ENCODE measurements at regions not wholly inside any gene's neighbourhood (a gene's known extent, or its start where the extent isn't known, plus 50 kb on each side); places are given as distances from the start of the nearest gene placed in this dataset.

GRCh38 chr1:214165850-214166374, 115.0 kb upstream of the SMYD2 start:
- Mint-ChIP-seq H3K4me3 (no peak overlapping the region), H3K9me3 (no peaks in the 10 kb centered on the region), H3K36me3 (no peaks in the 10 kb centered on the region), H3K27ac (no peak overlapping the region; the same call in 1 of the 2 replicates), H3K4me1 (peaks cover 7% of the 10 kb centered on the region), H3K27me3 (ENCODE audit: low read depth) (no peaks in the 10 kb centered on the region)
- ATAC-seq (no peak), DNase-seq (ENCODE audit: low spot score) (no peak)
- CTCF ChIA-PET, result no interaction called here
- POLR2A ChIA-PET, result no interaction called here
- TF ChIP-seq, protein P1, sequence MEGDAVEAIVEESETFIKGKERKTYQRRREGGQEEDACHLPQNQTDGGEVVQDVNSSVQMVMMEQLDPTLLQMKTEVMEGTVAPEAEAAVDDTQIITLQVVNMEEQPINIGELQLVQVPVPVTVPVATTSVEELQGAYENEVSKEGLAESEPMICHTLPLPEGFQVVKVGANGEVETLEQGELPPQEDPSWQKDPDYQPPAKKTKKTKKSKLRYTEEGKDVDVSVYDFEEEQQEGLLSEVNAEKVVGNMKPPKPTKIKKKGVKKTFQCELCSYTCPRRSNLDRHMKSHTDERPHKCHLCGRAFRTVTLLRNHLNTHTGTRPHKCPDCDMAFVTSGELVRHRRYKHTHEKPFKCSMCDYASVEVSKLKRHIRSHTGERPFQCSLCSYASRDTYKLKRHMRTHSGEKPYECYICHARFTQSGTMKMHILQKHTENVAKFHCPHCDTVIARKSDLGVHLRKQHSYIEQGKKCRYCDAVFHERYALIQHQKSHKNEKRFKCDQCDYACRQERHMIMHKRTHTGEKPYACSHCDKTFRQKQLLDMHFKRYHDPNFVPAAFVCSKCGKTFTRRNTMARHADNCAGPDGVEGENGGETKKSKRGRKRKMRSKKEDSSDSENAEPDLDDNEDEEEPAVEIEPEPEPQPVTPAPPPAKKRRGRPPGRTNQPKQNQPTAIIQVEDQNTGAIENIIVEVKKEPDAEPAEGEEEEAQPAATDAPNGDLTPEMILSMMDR (IDR thresholded peaks at IDR 0.05), result no peak
- TF ChIP-seq NR2C2 (CRISPR knock-in tag; IDR thresholded peaks at IDR 0.05) (no peak), FOXP4 (CRISPR knock-in tag; IDR thresholded peaks at IDR 0.05) (no peak), ZNF532 (CRISPR knock-in tag; IDR thresholded peaks at IDR 0.05; ENCODE audit: borderline replicate concordance) (no peak), TP53 (CRISPR knock-in tag; IDR thresholded peaks at IDR 0.05) (no peak), NR1H2 (CRISPR knock-in tag; IDR thresholded peaks at IDR 0.05) (no peak)

DNA sequence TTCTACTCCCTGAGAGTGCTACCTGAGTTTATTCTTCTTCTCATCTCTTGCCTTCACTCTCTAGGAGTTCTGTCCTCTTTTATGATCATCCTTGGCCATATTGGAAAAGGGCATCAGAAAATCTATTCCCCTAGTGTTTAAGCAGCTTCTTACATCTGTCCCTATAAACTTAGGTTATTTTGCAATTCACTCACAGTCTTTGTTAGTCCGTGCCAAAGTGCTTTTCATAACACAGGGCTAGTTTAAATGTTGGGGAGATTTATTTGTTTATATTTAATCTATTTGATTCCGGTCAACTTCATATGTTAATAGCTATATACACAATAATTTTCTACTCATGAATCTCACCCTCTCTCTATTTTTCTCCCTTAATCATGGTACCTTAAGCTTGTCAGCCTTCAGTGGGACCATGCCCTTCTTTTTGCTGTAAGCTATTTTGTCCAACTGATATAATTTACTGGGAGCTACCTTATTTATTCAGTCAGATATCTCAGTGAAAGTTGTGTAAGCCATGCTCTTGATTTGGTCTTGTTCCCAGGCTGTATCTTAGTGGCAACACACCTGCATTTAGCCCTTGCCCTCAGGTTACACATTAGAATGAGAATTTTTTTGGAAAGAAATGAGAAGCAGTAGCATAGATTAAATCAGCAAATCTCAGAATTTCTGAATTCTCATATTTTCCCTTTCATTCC, 106.3 kb upstream of the SMYD2 start:
- ChIA-PET POLR2A (no interaction called here), CTCF (no interaction called here)
- H3K36me3 Mint-ChIP-seq, result no peaks in the 10 kb centered on the region
- H3K27me3 Mint-ChIP-seq (ENCODE audit: low read depth), result no peaks in the 10 kb centered on the region
- DNase-seq (ENCODE audit: low spot score), result no peak
- no peak overlapping the region for H3K4me3 Mint-ChIP-seq
- H3K4me1 Mint-ChIP-seq, result peaks cover 3% of the 10 kb centered on the region; the same call in 1 of the 2 replicates
- TF ChIP-seq, protein P2, sequence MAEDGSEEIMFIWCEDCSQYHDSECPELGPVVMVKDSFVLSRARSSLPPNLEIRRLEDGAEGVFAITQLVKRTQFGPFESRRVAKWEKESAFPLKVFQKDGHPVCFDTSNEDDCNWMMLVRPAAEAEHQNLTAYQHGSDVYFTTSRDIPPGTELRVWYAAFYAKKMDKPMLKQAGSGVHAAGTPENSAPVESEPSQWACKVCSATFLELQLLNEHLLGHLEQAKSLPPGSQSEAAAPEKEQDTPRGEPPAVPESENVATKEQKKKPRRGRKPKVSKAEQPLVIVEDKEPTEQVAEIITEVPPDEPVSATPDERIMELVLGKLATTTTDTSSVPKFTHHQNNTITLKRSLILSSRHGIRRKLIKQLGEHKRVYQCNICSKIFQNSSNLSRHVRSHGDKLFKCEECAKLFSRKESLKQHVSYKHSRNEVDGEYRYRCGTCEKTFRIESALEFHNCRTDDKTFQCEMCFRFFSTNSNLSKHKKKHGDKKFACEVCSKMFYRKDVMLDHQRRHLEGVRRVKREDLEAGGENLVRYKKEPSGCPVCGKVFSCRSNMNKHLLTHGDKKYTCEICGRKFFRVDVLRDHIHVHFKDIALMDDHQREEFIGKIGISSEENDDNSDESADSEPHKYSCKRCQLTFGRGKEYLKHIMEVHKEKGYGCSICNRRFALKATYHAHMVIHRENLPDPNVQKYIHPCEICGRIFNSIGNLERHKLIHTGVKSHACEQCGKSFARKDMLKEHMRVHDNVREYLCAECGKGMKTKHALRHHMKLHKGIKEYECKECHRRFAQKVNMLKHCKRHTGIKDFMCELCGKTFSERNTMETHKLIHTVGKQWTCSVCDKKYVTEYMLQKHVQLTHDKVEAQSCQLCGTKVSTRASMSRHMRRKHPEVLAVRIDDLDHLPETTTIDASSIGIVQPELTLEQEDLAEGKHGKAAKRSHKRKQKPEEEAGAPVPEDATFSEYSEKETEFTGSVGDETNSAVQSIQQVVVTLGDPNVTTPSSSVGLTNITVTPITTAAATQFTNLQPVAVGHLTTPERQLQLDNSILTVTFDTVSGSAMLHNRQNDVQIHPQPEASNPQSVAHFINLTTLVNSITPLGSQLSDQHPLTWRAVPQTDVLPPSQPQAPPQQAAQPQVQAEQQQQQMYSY (CRISPR knock-in tag; IDR thresholded peaks at IDR 0.05), result no peak
- TF ChIP-seq, protein P3, sequence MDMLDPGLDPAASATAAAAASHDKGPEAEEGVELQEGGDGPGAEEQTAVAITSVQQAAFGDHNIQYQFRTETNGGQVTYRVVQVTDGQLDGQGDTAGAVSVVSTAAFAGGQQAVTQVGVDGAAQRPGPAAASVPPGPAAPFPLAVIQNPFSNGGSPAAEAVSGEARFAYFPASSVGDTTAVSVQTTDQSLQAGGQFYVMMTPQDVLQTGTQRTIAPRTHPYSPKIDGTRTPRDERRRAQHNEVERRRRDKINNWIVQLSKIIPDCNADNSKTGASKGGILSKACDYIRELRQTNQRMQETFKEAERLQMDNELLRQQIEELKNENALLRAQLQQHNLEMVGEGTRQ (CRISPR knock-in tag; IDR thresholded peaks at IDR 0.05), result no peak
- TF ChIP-seq ZBTB21 (CRISPR knock-in tag; IDR thresholded peaks at IDR 0.05; ENCODE audit: borderline replicate concordance) (no peak), NR3C1 (CRISPR knock-in tag; conservative IDR thresholded peaks at IDR 0.05; ENCODE audit: low read depth) (no peak), CREM (CRISPR knock-in tag; IDR thresholded peaks at IDR 0.05) (no peak), ESRRA (CRISPR knock-in tag; IDR thresholded peaks at IDR 0.05; ENCODE audit: borderline replicate concordance) (no peak), E2F1 (CRISPR knock-in tag; IDR thresholded peaks at IDR 0.05) (no peak), ERG (CRISPR knock-in tag; IDR thresholded peaks at IDR 0.05) (no peak), TEAD1 (CRISPR knock-in tag; IDR thresholded peaks at IDR 0.05) (no peak)
- TF ChIP-seq, protein P4, sequence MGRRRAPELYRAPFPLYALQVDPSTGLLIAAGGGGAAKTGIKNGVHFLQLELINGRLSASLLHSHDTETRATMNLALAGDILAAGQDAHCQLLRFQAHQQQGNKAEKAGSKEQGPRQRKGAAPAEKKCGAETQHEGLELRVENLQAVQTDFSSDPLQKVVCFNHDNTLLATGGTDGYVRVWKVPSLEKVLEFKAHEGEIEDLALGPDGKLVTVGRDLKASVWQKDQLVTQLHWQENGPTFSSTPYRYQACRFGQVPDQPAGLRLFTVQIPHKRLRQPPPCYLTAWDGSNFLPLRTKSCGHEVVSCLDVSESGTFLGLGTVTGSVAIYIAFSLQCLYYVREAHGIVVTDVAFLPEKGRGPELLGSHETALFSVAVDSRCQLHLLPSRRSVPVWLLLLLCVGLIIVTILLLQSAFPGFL (CRISPR knock-in tag; IDR thresholded peaks at IDR 0.05; ENCODE audit: borderline replicate concordance), result no peak
- no peak for ATAC-seq
- H3K27ac Mint-ChIP-seq, result no peak overlapping the region
- H3K9me3 Mint-ChIP-seq, result no peaks in the 10 kb centered on the region

Measured in WTC11 (cell line).